ENCODE measurements at regions not wholly inside any gene's neighbourhood (a gene's known extent, or its start where the extent isn't known, plus 50 kb on each side); places are given as distances from the start of the nearest gene placed in this dataset.
A peak's percentile ranks its signal among the peaks of the same experiment; 100 is the strongest.

DNA sequence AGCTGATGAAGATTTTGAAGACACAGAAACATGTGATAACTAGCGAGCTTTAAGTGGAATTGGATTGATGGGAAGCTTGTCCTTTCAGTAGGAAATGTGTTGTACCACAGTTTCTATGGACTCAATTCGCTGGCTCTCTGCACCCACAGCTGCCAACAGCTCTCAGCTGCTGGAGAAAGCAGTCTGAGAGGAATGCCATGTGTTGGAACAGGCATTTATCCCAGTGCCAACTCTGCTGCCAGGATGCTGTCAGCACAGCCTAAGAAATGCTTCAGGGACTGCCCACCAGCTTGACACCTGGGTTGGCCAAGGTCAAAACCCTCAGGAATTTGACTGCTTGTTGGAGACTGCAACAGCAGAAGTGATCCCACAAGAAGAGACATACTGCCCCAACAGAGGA, 193.0 kb upstream of the THSD7B start:
- no peak for DNase-seq (ENCODE audit: low spot score)
- FAIRE-seq, result no peak

DNA sequence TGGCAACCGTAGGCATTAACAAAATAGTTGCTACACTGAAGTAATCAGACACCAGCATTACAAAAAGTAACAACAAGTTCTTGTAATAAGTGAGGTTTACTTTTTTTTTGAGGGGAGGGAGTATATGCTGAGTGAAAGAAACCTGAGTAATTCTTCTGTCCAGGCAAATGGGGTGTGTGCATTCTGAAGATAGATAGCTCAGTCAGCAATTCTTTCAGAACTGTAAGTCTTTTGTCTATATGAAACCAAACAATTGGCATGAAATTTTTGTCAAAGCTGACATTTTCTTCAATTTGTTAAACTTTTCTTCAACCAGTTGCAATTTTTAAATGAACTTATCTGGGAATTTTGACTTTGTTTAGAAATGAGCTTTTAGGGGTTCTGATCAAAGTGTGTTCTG, 208.1 kb upstream of the THSD7B start:
- no peak for DNase-seq (ENCODE audit: low spot score)
- no peak for FAIRE-seq

DNA sequence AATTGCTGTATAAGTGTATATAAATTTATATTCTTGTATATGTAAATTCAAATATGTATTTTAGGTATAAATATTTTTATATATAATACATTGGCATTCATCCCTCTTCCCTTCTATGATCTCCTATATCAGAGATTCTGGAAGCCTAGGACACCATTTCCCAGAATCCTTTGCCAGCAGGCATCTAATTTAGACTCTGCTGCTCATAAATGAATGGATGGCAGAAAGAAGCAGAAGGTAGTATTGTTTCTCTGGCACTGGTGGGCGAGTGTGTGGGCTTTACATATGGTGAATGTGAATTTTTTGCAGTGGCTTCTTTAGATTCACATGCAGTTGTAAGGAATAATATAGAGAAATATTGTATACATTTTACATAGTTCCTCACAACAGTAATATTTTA, 215.2 kb upstream of the THSD7B start:
- DNase-seq (ENCODE audit: low spot score) (no peak), FAIRE-seq (no peak)

DNA sequence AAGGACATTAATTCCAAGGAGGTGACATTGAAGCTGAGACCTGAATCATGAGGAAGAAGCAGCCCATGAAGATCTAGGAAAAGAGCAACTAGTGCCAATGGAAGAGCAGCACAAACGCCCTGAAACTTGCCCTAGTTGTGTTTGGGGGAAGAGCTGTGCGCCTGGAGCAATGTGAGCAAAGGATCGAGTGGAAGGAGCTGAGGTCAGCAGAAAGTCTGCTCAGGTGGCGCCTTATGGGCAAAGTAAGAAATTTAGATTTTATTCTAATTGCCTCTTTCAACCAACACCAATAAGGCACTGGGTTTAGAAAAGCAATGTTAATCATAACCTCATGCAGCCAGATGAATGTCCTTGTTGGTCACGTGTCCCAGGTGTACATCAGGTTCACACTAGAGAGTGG, 226.0 kb upstream of the THSD7B start:
- no peak for FAIRE-seq
- no peak for DNase-seq (ENCODE audit: low spot score)

DNA sequence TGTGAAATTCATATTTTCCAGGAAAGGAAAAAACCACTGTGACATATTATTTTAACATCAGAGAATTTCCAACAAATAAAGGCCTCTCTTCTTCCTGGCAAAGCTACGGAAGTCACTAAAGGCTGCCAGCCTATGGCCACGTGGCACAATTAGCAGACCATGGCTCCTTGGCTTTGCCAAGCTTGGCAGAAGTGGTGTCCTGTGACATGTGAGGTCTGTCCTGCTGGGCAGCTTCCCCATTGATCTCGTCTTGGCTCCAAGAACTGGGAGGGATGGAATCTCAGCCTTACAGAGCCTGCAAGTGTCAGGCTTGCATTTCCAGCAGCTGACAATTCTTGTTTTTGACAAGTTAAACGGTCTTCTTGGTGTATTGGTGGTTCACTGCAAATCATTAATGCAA, 226.9 kb upstream of the THSD7B start:
- DNase-seq (ENCODE audit: low spot score), result no peak
- FAIRE-seq, result no peak

DNA sequence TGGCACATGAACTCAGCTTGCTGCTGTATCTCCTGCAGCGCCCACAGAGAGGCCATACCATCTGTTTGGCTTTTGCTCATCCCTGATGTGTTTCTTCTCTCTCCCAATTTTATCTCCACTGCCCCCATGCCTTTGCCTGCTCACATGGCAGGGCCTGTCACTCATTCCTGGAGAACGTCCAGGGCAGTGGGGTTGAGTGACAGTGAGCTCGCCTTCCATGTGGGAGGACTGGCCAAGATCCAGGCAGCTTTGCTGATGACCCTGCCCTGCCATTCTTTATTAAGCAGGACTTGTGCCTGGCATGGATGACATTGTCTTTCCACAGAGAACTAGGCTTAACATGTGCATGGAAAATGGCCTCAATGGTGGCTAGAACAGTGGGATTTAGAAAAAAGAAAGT, 230.5 kb upstream of the THSD7B start:
- no peak for DNase-seq (ENCODE audit: low spot score)
- no peak for FAIRE-seq

DNA sequence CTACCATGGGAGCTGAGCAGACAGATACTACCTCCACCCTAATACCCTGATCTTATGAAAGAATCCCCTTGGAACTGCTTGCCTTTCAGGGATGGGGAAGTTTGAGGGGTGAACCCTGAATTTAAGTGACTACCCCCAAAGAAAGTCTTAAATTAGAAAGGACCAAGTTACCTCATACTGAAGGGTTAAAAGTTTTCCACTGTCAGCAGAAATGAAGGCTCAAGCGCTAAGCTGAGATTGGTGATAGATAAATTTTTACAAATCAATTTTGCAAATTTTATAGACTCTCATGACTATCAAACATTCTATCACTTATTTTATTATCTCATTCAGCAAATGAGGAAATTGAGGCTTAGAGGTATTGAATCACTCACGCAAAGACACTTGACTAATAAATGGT, 233.2 kb upstream of the THSD7B start:
- no peak for FAIRE-seq
- DNase-seq (ENCODE audit: low spot score), result no peak

DNA sequence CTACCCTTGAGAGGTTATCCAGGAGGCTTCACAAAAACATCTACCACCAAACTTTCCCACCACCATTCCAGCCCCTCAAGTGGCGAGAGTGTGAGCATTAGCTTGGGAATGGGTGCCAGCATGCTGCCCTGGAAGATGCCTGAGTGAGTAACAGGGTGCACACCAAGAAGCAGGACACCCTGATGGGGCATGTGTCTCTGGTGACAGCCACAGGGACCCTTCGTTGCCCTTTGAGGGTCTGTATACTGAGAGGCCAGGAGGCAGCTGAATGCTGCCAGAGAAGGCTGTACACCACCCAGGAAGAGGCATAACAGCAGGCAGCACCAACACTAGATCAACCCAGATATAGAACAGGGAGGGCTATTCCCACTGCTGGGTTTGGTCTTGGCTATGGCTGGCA, 233.6 kb upstream of the THSD7B start:
- FAIRE-seq (no peak), DNase-seq (ENCODE audit: low spot score) (no peak)

DNA sequence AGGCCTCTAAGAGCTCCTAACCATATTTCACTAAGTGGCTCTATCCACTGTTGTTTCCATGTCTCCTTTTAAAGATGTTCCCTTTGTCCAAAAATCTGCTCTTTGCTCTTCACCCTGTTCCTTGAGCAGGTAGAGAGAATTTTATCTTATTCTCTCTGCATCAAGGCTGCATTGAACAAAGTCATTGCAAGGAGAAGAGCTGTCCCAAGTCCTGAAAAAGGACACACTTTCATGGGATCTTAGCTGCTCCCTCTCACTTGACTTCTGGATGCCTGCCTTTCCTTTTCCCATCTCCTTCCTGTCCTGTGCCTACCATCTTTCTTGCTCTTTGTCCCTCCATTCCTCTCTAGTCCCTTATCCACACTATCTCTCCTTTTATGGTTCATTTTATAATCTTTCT, 235.2 kb upstream of the THSD7B start:
- no peak for DNase-seq (ENCODE audit: low spot score)
- FAIRE-seq, result no peak

DNA sequence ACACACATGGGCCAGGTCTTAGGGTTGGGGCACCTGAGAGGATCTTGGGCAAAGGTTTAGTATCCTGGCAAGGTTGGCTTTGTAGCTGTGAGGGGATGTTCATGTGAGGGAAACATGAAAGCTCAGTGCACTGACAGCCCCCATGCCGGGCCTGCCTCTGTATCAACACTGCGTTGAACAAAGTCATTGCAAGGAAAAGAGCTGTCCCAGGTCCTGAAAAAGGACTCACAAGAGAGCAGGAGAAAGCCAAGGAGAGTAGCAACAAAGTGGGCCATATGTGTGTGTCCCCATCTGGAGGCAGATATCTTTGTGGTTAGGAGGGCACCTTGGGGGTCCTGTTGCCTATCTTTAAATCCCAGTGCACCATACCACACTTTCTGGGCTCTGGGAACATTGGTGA, 237.8 kb upstream of the THSD7B start:
- FAIRE-seq (no peak), DNase-seq (ENCODE audit: low spot score) (peak; percentile 27)

DNA sequence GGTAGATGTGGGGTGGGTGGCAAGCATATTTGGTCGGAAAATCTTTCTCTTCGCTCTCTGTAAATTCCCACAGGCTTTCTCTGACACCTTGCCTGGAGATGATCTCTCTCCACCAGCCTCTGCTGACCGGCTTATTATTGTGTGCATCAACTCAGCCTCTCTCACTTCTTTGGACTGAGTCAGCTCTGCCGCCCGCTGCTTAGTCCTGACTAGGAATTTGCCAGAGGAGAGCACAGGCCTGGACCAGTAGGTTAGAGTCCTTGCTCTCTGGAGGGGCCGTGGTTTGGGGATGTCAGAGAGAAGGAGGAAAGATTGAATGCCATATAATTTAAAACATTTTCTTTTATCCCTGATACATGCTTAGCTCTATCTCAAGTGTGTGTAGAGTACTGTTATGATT, 242.6 kb upstream of the THSD7B start:
- no peak for FAIRE-seq
- no peak for DNase-seq (ENCODE audit: low spot score)

DNA sequence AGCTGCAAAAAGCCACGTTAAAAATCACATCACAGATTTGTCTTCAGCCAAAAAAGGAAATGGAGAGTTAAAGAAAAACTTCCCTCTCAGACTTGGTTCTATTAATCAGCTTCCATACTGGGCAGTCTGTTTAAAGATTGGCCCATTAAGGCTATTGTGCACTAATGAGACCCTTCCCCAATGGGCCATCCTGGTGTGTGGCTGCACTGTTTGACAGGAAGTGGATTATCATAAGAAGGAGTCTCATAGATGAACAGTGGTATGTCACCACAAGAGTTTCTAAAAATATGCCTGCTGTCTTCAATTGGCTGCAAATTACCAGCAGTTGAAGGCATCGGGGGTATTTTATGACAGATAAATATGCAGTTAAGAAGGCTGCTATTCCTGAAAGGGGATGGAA, 247.6 kb upstream of the THSD7B start:
- DNase-seq (ENCODE audit: low spot score), result no peak
- FAIRE-seq, result no peak

DNA sequence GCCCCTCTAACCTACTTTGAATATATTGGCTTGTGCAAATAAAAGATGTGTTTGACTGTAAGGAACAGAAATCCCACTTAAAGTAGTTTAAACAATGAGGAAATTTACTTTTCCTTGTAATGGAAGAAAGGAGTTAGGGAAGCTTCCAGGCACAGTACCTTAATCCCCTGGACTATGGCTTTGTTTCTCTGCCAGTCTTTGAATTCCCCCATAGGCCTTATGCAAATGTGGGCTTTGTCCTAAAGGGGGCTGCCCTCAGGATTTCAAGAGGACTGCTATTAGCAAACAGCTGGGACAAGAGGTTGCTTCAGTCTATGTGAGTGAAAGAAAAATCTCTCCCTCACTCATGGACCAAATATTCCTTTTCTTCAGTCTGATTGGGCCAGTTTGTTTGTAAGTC, 255.1 kb upstream of the THSD7B start:
- FAIRE-seq, result no peak

DNA sequence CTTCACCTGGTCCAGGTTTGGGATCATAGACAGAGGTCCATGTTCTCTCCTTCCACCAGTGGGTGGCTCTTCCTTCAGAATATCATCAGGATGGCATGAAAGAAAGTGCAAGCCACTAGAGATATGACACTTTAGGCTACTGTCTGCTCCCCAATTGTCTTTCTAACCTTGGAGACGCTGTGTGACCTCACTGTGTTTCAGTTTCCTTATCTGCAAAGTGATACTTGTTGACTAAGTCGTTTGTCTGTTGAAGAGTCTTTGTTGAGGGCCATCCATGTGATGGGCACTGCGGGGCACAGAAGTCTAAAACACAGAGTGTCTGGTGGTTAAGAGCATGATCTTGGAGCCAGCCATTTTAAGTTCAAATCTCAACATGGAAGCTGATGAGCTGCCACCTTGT, 259.9 kb upstream of the THSD7B start:
- FAIRE-seq, result no peak
- DNase-seq (ENCODE audit: low spot score), result no peak

More for the DNA sequence above, 255.1 kb upstream of the THSD7B start:
- DNase-seq (ENCODE audit: low spot score), result no peak

DNA sequence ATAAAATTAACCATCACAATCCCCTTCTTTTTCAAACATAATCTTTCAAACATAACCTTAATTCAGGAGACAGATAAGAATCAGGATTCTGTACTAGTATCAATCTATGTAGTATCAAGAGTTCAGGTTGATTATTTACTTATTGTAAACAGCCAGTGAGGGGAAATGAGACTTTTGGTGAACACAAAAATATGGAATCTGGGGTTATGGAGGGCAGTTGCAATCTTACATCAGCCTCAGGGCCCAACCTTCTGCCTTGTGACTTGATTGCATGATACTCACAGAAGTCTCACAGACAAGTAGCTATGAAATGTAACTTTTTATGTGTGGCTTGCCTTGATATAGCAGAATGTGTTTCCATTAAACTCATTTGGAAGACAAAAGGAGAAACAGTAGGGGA, 262.7 kb upstream of the THSD7B start:
- FAIRE-seq, result no peak
- no peak for DNase-seq (ENCODE audit: low spot score)

DNA sequence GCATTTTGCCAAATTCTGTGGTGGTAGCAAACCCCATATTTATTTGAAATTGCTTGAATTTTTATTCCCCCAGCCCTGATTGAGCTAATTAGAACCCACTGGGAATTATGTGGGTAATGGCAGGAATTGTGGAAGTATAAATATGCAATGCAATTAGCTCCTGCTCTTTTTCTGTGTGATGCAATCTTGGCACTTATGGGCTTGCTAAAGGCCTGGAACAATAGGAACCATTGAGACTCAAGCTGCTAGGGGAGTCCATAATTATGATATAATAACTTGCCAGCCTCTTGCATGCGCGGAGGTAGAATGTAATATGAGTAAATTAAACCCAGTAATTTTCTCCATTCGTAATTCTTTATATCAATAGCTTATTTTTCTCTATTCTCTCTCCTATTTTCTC, 267.6 kb upstream of the THSD7B start:
- no peak for FAIRE-seq

DNA sequence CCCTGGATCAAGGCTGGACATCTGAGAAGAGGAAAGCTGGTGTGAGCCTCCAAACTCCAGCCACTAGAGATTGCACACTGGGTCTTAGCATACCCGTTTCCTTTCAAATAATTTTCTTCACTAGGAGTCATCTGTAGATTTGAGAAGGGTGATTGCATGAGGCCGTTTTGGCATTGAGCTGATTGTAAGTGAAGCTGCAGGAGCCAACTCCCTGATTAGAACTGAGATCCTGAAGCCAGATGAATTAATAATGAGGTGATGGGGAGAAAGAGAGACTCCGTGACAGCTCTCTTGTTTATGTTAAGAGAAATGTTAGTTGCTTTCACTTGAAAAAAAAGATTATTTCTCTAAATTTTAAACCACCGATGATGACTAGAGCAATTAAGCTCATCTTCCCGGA, 268.4 kb upstream of the THSD7B start:
- no peak for DNase-seq (ENCODE audit: low spot score)
- no peak for FAIRE-seq

More for the DNA sequence above, 267.6 kb upstream of the THSD7B start:
- no peak for DNase-seq (ENCODE audit: low spot score)

DNA sequence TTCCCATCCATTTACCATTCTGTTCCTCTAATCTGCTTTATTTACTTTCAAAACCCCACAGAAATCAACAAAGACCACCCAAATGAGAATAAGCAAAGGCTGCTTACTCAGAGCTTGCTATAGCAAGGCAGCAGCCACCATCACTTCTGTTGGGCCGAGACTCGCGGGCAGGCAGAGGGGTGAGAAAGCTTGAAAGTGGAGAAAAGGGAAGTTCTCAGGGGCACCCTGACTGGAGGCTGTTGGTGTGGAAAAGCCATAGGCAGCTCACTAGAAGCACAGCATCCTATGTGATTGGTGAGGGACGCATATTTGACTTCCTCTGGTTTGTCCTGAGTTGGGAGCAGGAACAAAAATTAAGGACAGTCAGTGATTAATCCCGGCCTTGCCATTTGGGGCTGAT, 269.7 kb upstream of the THSD7B start:
- no peak for DNase-seq (ENCODE audit: low spot score)
- FAIRE-seq, result no peak

DNA sequence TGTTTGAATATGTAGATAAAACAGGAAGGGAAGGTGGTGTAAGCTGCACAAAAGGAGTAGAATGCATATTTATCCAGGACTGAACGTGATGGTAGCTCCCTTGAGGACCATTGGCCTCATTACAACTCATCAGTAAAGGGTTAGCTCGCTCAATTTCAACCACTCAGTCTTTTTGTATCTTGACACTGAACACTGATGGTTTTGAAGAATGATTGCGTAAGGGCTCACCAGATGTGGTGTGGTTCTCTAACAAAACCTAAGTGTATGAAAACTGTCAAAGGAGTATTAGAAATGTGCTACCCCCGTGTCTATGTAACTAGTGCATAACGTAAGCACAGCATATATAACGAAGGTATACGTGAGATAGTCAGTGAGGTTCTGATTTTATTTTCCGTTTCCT, 272.4 kb upstream of the THSD7B start:
- FAIRE-seq (no peak), DNase-seq (ENCODE audit: low spot score) (no peak)

DNA sequence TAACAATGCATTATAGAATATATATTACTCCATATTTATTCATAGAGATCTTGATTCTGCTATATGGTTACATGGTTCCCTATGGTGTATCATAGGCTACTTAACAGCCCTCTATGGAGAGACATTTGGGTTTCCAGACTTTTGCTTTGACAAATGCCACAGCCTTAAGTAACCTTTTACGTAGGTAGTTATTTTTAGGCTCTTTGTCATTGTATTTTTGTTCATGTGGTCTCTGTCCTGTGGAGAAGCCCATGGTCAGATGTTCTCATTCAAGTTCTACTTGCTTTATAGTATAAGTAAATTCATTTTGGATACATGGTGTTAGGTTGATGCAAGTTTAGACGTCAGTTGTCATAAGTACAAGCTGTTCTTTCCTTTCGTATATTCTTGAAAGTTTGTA, 275.2 kb upstream of the THSD7B start:
- FAIRE-seq (no peak), DNase-seq (ENCODE audit: low spot score) (no peak)

DNA sequence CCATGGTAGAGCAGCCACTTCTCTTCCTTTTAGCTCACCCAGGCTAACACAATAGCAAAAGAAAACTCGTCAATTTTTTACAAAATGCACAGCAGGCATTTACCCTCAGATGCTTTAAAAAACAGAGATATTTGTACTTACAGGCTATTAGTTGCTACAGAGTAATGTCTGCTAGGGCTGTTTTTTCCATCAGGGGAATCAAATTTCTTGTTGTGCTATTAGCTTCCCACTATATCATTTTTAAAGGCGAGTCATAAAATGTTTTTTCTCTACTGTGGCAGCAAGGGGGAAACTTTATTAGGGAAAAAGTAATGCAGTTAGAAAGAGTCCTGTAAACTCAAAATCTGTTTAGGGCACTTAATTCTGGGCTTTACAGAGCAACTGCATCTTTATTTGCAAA, 277.9 kb upstream of the THSD7B start:
- FAIRE-seq (no peak), DNase-seq (ENCODE audit: low spot score) (no peak)

DNA sequence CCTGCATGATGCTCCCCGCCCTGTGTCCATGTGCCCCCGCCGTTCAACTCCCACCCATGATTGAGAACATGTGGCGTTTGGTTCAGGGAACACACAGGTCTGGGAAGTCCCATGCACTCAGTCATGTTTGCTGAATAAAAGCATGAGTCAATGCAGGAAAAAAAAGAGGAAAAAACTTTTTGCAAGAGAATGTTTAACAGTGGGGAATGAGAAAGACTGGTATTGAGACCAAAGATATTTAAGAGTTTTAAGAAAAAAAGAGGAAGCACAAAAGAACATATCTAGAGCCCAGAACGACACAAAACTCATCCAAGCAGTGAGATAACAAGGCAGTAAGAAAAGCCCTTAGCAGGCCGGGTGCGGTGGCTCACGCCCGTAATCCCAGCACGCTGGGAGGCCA, 279.2 kb upstream of the THSD7B start:
- FAIRE-seq (no peak), DNase-seq (ENCODE audit: low spot score) (no peak)

DNA sequence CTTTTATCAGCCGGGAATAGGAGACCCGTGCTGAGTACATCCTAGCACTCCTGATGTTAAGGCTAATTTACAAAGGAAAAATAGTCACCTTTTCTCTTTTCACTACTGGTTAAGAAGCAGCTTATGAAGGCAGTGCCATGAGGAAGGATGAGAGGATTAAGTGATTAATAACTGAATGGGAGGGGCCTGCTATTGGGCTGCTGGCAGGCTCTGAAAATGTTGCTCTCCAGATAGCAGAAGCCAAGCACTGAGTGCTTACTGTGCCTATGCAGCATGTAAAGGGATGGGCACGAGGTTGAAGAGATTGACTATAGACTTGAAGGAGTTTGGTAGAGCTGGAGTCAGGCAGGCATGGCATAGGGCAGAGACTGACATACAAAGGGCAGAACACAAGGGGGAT, 282.4 kb upstream of the THSD7B start:
- FAIRE-seq (no peak), DNase-seq (ENCODE audit: low spot score) (no peak)

DNA sequence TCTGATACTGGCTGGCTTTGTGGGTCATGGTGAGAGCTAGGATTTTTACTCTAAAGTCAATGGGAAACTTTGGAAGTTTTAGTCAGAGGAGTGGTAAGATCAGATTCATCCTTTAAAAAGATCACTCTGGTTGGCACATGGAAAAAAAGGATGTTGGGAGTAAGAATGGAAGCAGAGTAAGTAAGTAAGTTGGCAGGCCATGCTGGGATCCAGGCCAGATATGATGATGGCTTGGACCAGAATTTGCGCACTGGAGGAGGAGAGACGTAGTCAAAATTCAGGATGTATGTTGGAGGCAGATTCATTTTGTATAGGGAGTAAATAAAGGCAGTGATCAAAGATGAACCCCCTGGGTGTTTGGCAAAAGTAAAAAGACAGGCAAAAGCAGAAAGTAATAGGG, 283.3 kb upstream of the THSD7B start:
- FAIRE-seq (no peak), DNase-seq (ENCODE audit: low spot score) (no peak)

DNA sequence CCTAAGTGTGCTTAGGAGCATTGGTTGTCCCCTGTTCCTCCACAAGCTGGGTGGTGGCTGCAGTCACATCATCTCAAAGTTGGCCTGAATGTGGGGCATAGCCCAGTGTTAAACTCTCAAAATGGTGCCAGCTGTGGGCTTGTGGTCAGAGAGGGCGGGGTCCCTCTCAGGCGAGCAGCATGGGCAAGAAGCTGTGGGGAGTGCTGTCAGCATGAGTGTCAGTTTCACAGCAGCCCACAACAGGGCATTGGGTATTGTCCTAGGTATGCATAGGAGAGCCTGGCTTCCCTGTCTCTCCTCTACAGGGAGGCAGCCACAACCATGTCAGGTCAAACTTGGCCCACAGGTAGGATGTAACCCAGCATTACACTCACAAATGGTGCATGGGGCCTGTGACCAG, 285.6 kb upstream of the THSD7B start:
- no peak for FAIRE-seq
- DNase-seq (ENCODE audit: low spot score), result no peak

Data from urothelium cell line (cell line).